Neural progenitor cell (in vitro differentiated cells): ENCODE measurements at regions not wholly inside any gene's neighbourhood (a gene's known extent, or its start where the extent isn't known, plus 50 kb on each side); places are given as distances from the start of the nearest gene placed in this dataset.

Experiments used
- DNase-seq: peaks from one replicate; pipeline ENCODE4 v3.0.0-alpha.2; 2016; ENCODE audit warnings: low spot score
- H2AFZ ChIP-seq: fragments of 200-600 bp; sonication (generic); replicated peaks from 2 replicates; pipeline ENCODE4 v1.6.1; 2016; ENCODE audit warnings: antibody characterized with exemption
- H3F3A ChIP-seq: fragments of 200-600 bp; sonication (generic); 2 replicates; pipeline ENCODE4 v1.6.1; 2016; ENCODE audit warnings: antibody characterized with exemption, low read depth
- H3K27ac ChIP-seq: fragments of 200-600 bp; sonication (generic); 2 replicates; pipeline ENCODE4 v1.5.1; 2016; ENCODE audit warnings: mild to moderate bottlenecking
- H3K27me3 ChIP-seq: fragments of 200-600 bp; sonication (generic); 2 replicates; pipeline ENCODE4 v1.6.1; 2016; ENCODE audit warnings: mild to moderate bottlenecking, moderate library complexity
- H3K36me3 ChIP-seq: fragments of 200-600 bp; sonication (generic); 2 replicates; pipeline ENCODE4 v1.5.1; 2016
- H3K4me1 ChIP-seq: fragments of 200-600 bp; sonication (generic); 2 replicates; pipeline ENCODE4 v1.6.1; 2016; ENCODE audit warnings: mixed run types
- H3K4me2 ChIP-seq: fragments of 200-600 bp; sonication (generic); 2 replicates; pipeline ENCODE4 v1.6.1; 2016
- H3K4me3 ChIP-seq: fragments of 200-600 bp; sonication (generic); 2 replicates; pipeline ENCODE4 v1.5.1; 2016
- H3K79me2 ChIP-seq: fragments of 200-600 bp; sonication (generic); 2 replicates; pipeline ENCODE4 v1.6.1; 2016; ENCODE audit warnings: low read depth
- H3K9ac ChIP-seq: fragments of 200-600 bp; sonication (generic); 2 replicates; pipeline ENCODE4 v1.6.1; 2016
- H3K9me3 ChIP-seq: fragments of 200-600 bp; sonication (generic); 2 replicates; pipeline ENCODE4 v1.5.1; 2016; ENCODE audit warnings: low read depth
- H4K20me1 ChIP-seq: fragments of 200-600 bp; sonication (generic); 2 replicates; pipeline ENCODE4 v1.6.1; 2016; ENCODE audit warnings: low read depth
- H3K27ac Mint-ChIP-seq: 3 replicates; pipeline ENCODE4 v1.8.0; 2021; ENCODE audit warnings: mixed read lengths
- H3K27me3 Mint-ChIP-seq: 2 replicates; pipeline ENCODE4 v1.8.0; 2022; ENCODE audit warnings: low read depth, mild to moderate bottlenecking, inconsistent platforms, moderate library complexity, mixed read lengths; ENCODE audit not compliant: insufficient read depth
- H3K36me3 Mint-ChIP-seq: 3 replicates; pipeline ENCODE4 v1.8.0; 2021; ENCODE audit warnings: mixed read lengths
- H3K4me1 Mint-ChIP-seq: 3 replicates; pipeline ENCODE4 v1.8.0; 2021; ENCODE audit warnings: mixed read lengths
- H3K4me3 Mint-ChIP-seq: 3 replicates; pipeline ENCODE4 v1.8.0; 2021; ENCODE audit warnings: mild to moderate bottlenecking, moderate library complexity, mixed read lengths
- H3K9me3 Mint-ChIP-seq: 3 replicates; pipeline ENCODE4 v1.8.0; 2020; ENCODE audit warnings: mixed read lengths
- CTCF ChIP-seq: fragments of 200-600 bp; sonication (generic); IDR thresholded peaks from 2 replicates; pipeline ENCODE4 v1.5.1; 2017; ENCODE audit warnings: antibody characterized with exemption, mild to moderate bottlenecking
- EZH2 ChIP-seq: fragments of 200-600 bp; sonication (generic); IDR thresholded peaks from 2 replicates; pipeline ENCODE4 v1.6.1; 2017; ENCODE audit warnings: antibody characterized with exemption, mild to moderate bottlenecking, moderate library complexity
- EZH2phosphoT487 ChIP-seq: fragments of 200-600 bp; sonication (generic); IDR thresholded peaks from 2 replicates; pipeline ENCODE4 v1.6.1; 2017; ENCODE audit warnings: antibody characterized with exemption

- H3K4me3 ChIP-seq: no peak overlapping the region
- no peak for DNase-seq
- H4K20me1 ChIP-seq: peaks cover 6% of the 10 kb centered on the region
- no peaks in the 10 kb centered on the region for H3K79me2 ChIP-seq
- no peaks in the 10 kb centered on the region for H3K9me3 ChIP-seq
- H3K27me3 Mint-ChIP-seq: no peaks in the 10 kb centered on the region
- TF ChIP-seq EZH2: no peak
- TF ChIP-seq EZH2phosphoT487: no peak
- TF ChIP-seq CTCF: no peak
- no peak overlapping the region for H2AFZ ChIP-seq
- H3K9me3 Mint-ChIP-seq: no peaks in the 10 kb centered on the region
- H3K9ac ChIP-seq: no peak overlapping the region
- no peak overlapping the region for H3K27ac Mint-ChIP-seq
- no peaks in the 10 kb centered on the region for H3K27me3 ChIP-seq
- H3K27ac ChIP-seq: no peak overlapping the region
- no peaks in the 10 kb centered on the region for H3K36me3 Mint-ChIP-seq
- H3K4me3 Mint-ChIP-seq: no peak overlapping the region
- no peaks in the 10 kb centered on the region for H3K4me1 ChIP-seq
- H3K4me1 Mint-ChIP-seq: no peaks in the 10 kb centered on the region
- no peak overlapping the region for H3K4me2 ChIP-seq
- H3K36me3 ChIP-seq: no peaks in the 10 kb centered on the region
- H3F3A ChIP-seq: no peaks in the 10 kb centered on the region
Observed at GRCh38 chr2:156199588-156199987, 132.9 kb downstream of the NR4A2 start.

GRCh38 chr2:156196031-156196430 is 136.5 kb downstream of the NR4A2 start:
- Histone ChIP-seq H3K79me2 (no peaks in the 10 kb centered on the region), H3K4me3 (no peak overlapping the region), H3F3A (no peaks in the 10 kb centered on the region), H2AFZ (no peak overlapping the region), H3K9me3 (no peaks in the 10 kb centered on the region), H3K27me3 (no peaks in the 10 kb centered on the region), H3K4me1 (no peaks in the 10 kb centered on the region), H3K4me2 (no peak overlapping the region), H4K20me1 (peaks cover 6% of the 10 kb centered on the region), H3K27ac (no peak overlapping the region), H3K36me3 (no peaks in the 10 kb centered on the region), H3K9ac (no peak overlapping the region)
- Mint-ChIP-seq H3K4me1 (no peaks in the 10 kb centered on the region), H3K27ac (no peak overlapping the region), H3K27me3 (no peaks in the 10 kb centered on the region), H3K9me3 (no peaks in the 10 kb centered on the region), H3K4me3 (no peak overlapping the region), H3K36me3 (no peaks in the 10 kb centered on the region)
- no peak for DNase-seq
- TF ChIP-seq EZH2phosphoT487 (no peak), CTCF (no peak), EZH2 (no peak)

- Mint-ChIP-seq H3K27me3 (no peaks in the 10 kb centered on the region), H3K4me1 (no peaks in the 10 kb centered on the region), H3K4me3 (no peak overlapping the region), H3K9me3 (no peaks in the 10 kb centered on the region), H3K27ac (no peak overlapping the region), H3K36me3 (no peaks in the 10 kb centered on the region)
- TF ChIP-seq CTCF: peak; percentile 30
- no peak for TF ChIP-seq EZH2
- Histone ChIP-seq H3K9ac (no peak overlapping the region), H2AFZ (no peak overlapping the region), H3K36me3 (no peaks in the 10 kb centered on the region), H3K4me2 (no peak overlapping the region), H3K4me1 (no peaks in the 10 kb centered on the region), H3K79me2 (no peaks in the 10 kb centered on the region), H3K27me3 (no peaks in the 10 kb centered on the region), H4K20me1 (no peaks in the 10 kb centered on the region), H3F3A (no peaks in the 10 kb centered on the region), H3K4me3 (no peak overlapping the region), H3K9me3 (no peaks in the 10 kb centered on the region), H3K27ac (no peak overlapping the region)
- DNase-seq: no peak
Observed at GRCh38 chr2:156192468-156192867, 140.1 kb downstream of the NR4A2 start.

GRCh38 chr2:156191527-156191926 is 141.0 kb downstream of the NR4A2 start:
- Histone ChIP-seq H3K9ac (no peak overlapping the region), H3K4me2 (no peak overlapping the region), H3K4me3 (no peak overlapping the region), H3K79me2 (no peaks in the 10 kb centered on the region), H4K20me1 (no peaks in the 10 kb centered on the region), H3K36me3 (no peaks in the 10 kb centered on the region), H3K27me3 (no peaks in the 10 kb centered on the region), H3K27ac (no peak overlapping the region), H2AFZ (no peak overlapping the region), H3K9me3 (no peaks in the 10 kb centered on the region), H3F3A (no peaks in the 10 kb centered on the region), H3K4me1 (no peaks in the 10 kb centered on the region)
- no peaks in the 10 kb centered on the region for H3K36me3 Mint-ChIP-seq
- no peak overlapping the region for H3K27ac Mint-ChIP-seq
- no peaks in the 10 kb centered on the region for H3K9me3 Mint-ChIP-seq
- H3K27me3 Mint-ChIP-seq: no peaks in the 10 kb centered on the region
- no peak for TF ChIP-seq EZH2
- TF ChIP-seq EZH2phosphoT487: no peak
- no peak for TF ChIP-seq CTCF
- H3K4me1 Mint-ChIP-seq: no peaks in the 10 kb centered on the region
- no peak for DNase-seq
- H3K4me3 Mint-ChIP-seq: no peak overlapping the region
